VCaP (cell line): ENCODE measurements at regions not wholly inside any gene's neighbourhood (a gene's known extent, or its start where the extent isn't known, plus 50 kb on each side); places are given as distances from the start of the nearest gene placed in this dataset.

Experiments
- H3K27ac ChIP-seq: fragments of 450-650 bp; 2 replicates; pipeline ENCODE4 v1.5.1; 2017
- CTCF ChIP-seq: fragments of 450-650 bp; conservative IDR thresholded peaks from 2 replicates; pipeline ENCODE4 v1.5.1; 2017; ENCODE audit warnings: mild to moderate bottlenecking, moderate library complexity

DNA sequence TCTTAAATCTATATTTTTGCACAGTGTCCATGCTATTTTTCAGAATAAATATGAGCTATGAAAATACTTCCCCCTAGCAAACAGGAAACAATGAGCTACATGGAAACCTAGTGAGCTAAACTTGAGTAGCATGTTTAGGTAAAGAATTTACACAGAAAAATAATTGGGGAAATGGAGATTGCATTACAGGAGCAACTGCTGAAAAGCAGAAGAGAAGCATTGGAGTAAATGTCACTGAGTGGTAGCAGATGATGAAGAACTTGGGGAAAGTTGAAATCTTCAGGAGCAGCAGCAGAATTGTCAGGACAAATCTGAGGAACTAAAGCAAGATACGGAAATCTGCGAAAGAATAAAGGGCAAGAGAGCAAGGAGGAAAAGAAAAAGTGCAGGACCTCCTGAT lies 610.3 kb downstream of the TLE1 start:
- no peak for TF ChIP-seq CTCF
- no peak overlapping the region for H3K27ac ChIP-seq

- H3K27ac ChIP-seq: no peak overlapping the region
- no peak for TF ChIP-seq CTCF
These were observed 610.8 kb downstream of the TLE1 start for GRCh38 chr9:81078555-81078954.

GRCh38 chr9:81077572-81077971 lies 611.8 kb downstream of the TLE1 start:
- H3K27ac ChIP-seq: no peak overlapping the region
- no peak for TF ChIP-seq CTCF

DNA sequence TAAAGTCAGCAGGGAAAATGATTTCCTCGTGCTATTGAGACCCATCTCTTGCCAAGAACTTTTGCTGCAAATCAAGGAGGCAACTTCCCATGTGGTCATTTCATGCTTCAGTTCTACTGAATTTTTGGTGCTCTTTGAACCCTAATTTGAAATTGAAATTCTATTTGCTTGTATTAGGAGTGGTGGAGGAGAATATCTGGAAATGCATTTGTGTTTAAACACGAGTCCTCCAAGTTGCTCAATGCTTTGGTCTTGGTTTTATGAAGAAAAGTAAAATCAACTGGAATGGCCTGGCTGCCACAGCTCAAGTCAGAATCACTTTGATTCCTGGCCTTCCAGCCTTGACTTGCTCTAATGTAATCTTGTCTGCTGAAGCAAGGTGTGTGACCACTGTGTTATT lies 613.2 kb downstream of the TLE1 start:
- no peak for TF ChIP-seq CTCF
- H3K27ac ChIP-seq: peak overlapping the region; percentile 36; the same call in 1 of the 2 replicates

DNA sequence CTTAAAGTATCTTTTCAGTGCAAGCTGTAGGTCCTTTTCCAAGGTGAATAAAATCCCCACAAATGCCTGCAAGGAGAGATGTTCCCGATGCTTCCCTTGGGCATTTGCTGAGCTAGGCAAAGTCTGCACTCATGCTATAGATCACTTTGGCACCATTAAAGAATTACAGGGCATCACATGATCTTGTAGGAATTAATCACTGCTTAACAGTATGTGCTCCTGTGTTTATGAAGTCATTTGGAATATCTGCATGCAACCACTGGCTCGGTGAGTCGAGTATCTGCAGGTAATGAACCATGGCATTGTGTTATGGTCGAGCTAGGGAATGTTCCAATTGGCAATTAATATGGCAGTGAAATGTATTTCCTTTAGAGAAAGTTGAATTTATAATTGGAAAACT lies 615.1 kb downstream of the TLE1 start:
- peak overlapping the region; percentile 31; the same call in 1 of the 2 replicates for H3K27ac ChIP-seq
- TF ChIP-seq CTCF: no peak

DNA sequence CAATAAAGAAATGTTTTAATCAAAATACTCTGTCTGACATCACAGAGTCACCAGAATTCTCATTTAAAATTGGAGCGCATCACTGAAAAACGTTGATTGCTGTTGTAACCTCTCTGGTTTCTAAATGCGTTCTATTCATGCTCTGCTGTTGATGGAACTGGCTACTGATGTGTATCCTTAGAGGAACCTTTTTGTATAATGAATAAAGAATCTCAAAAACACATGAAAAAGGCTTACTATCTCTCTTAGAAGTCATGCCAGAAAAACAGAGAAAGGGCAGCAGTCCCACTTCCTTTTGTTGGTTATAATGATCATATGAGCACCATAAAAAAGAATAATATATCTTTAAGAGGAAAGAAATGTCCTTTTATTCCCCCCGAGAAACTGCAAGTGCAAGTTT lies 615.5 kb downstream of the TLE1 start:
- TF ChIP-seq CTCF: no peak

DNA sequence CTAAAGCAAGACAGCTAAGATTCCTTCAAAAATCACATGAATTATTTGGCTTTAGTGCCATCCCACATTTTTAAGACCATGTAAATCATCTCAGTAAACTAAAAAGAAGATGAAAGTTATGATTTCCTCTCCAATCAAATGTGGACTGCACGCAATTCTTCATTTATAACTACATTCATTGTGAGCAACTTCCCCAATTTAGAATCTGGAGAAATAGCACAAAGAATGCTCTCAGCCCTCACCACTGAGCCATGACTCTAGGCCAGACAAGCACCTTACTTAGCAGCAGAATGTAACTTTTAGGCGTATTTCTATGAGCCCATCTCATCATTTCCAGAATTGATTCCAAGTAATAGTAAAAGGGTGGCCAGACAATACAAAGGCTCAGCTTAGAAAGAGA lies 616.6 kb downstream of the TLE1 start:
- no peak for TF ChIP-seq CTCF
- no peak overlapping the region for H3K27ac ChIP-seq

More for the DNA sequence above, 615.5 kb downstream of the TLE1 start:
- peak overlapping the region; percentile 31; the same call in 1 of the 2 replicates for H3K27ac ChIP-seq

GRCh38 chr9:81071108-81071507 lies 618.2 kb downstream of the TLE1 start:
- no peak for TF ChIP-seq CTCF
- H3K27ac ChIP-seq: peak overlapping the region; percentile 35
